ENCODE measurements at regions not wholly inside any gene's neighbourhood (a gene's known extent, or its start where the extent isn't known, plus 50 kb on each side); places are given as distances from the start of the nearest gene placed in this dataset.

DNA sequence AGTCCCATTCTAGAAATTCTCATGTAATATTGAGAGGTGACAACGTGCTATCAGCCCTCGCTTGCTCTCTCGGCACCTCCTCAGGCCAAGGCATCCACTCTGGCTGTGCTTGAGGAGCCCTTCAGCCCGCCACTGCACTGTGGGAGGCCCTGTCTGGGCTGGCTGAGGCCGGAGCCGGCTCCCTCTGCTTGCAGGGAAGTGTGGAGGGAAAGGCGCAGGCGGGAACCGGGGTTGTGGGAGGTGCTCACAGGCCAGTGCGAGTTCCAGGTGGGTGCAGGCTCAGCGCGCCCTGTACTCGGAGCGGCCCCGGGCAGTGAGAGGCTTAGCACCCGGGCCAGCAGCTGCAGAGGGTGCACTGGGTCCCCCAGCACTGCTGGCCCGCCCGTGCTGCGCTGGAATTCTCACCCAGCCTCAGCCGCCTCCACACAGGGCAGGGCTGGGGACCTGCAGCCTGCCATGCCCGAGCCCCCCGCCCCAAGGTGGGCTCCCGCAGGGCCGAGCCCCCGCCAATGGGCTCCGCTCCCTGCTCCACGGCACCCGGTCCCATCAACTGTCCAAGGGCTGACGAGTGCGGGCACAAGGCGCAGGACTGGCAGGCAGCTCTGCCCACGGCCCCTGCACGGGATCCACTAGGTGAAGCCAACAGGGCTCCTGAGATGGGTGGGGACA lies 1680.6 kb upstream of the LRRTM1 start:
- H3K27me3 ChIP-seq (replicated peaks in 1 of 2; ENCODE audit: control insufficient read depth in 2 of 2, insufficient read depth in 2 of 2, low read length in 1 of 2) = no peaks in the 10 kb centered on the region
- no peak overlapping the region for H2AFZ ChIP-seq (ENCODE audit: control insufficient read depth, low read depth, low read length)
- in situ Hi-C loops (cut with MboI) = no loop called here
- no peak for DNase-seq (ENCODE audit: low read depth, low spot score)
- H3K36me3 ChIP-seq (ENCODE audit: control insufficient read depth in 2 of 2, insufficient read depth in 2 of 2, low read length in 1 of 2) = no peaks in the 10 kb centered on the region
- WGBS (ENCODE audit: insufficient coverage, insufficient replicate concordance, low lambda C conversion rate, missing lambda C conversion rate) = 51% methylated on average over 20 of the region's 33 CpGs
- ChIA-PET SMC1A (ENCODE audit: uncharacterized antibody, unreplicated experiment) (no interaction called here), RAD21 (ENCODE audit: unreplicated experiment) (no interaction called here), POLR2A (no interaction called here), CTCF (no interaction called here)
- no peak for ATAC-seq
- no peaks in the 10 kb centered on the region for H3K79me2 ChIP-seq (ENCODE audit: control insufficient read depth, insufficient read depth, low read length)
- BruUV-seq (replicated peaks) = no TSS peak
- intact Hi-C loops (cut with micrococcal nuclease; ENCODE audit: unreplicated experiment) = no loop called here
- H3K4me2 ChIP-seq (ENCODE audit: control insufficient read depth, insufficient read depth) = no peak overlapping the region
- no peak overlapping the region for H3K9ac ChIP-seq (ENCODE audit: control insufficient read depth, insufficient read depth, low read length)
- H3K4me3 ChIP-seq = no peak overlapping the region
- no peaks in the 10 kb centered on the region; the same call in 2 of the 3 replicates for H3K9me3 ChIP-seq (replicated peaks; ENCODE audit: control insufficient read depth, insufficient read depth, low read length)
- no peaks in the 10 kb centered on the region for H4K20me1 ChIP-seq (ENCODE audit: control insufficient read depth, insufficient read depth)
- FAIRE-seq = no peak
- no peaks in the 10 kb centered on the region for H3K4me1 ChIP-seq (ENCODE audit: control insufficient read depth, insufficient read depth, low read length)
- no peak for TF ChIP-seq LARP7 (IDR thresholded peaks at IDR 0.05)
- no peak for TF ChIP-seq MEF2A (IDR thresholded peaks at IDR 0.05; ENCODE audit: insufficient read depth, low read depth, low read length)
- no peak for TF ChIP-seq POU2F2 (IDR thresholded peaks at IDR 0.05; ENCODE audit: borderline replicate concordance, low read depth, low read length)
- TF ChIP-seq FOS (IDR thresholded peaks at IDR 0.05; ENCODE audit: borderline replicate concordance, extremely low read depth, insufficient read length) = no peak
- H3K27ac ChIP-seq (ENCODE audit: control insufficient read depth, insufficient read depth) = no peak overlapping the region

- Histone ChIP-seq H3K27me3 (replicated peaks in 1 of 2; ENCODE audit: control insufficient read depth in 2 of 2, insufficient read depth in 2 of 2, low read length in 1 of 2) (no peaks in the 10 kb centered on the region), H3K9ac (ENCODE audit: control insufficient read depth, insufficient read depth, low read length) (no peak overlapping the region), H3K4me3 (no peak overlapping the region), H2AFZ (ENCODE audit: control insufficient read depth, low read depth, low read length) (no peak overlapping the region), H3K79me2 (ENCODE audit: control insufficient read depth, insufficient read depth, low read length) (no peaks in the 10 kb centered on the region), H4K20me1 (ENCODE audit: control insufficient read depth, insufficient read depth) (no peaks in the 10 kb centered on the region), H3K9me3 (replicated peaks; ENCODE audit: control insufficient read depth, insufficient read depth, low read length) (no peaks in the 10 kb centered on the region; the same call in 2 of the 3 replicates), H3K36me3 (ENCODE audit: control insufficient read depth in 2 of 2, insufficient read depth in 2 of 2, low read length in 1 of 2) (no peaks in the 10 kb centered on the region), H3K4me1 (ENCODE audit: control insufficient read depth, insufficient read depth, low read length) (no peaks in the 10 kb centered on the region), H3K4me2 (ENCODE audit: control insufficient read depth, insufficient read depth) (no peak overlapping the region), H3K27ac (ENCODE audit: control insufficient read depth, insufficient read depth) (no peak overlapping the region)
- ChIA-PET RAD21 (ENCODE audit: unreplicated experiment) (no interaction called here), SMC1A (ENCODE audit: uncharacterized antibody, unreplicated experiment) (no interaction called here), CTCF (no interaction called here), POLR2A (no interaction called here)
- no peak for DNase-seq (ENCODE audit: low read depth, low spot score)
- BruUV-seq (replicated peaks) = no TSS peak
- no peak for FAIRE-seq
- 5% methylated on average over 3 of the region's 3 CpGs for WGBS (ENCODE audit: insufficient coverage, insufficient replicate concordance, low lambda C conversion rate, missing lambda C conversion rate)
- ATAC-seq = no peak
- intact Hi-C loops (cut with micrococcal nuclease; ENCODE audit: unreplicated experiment) = no loop called here
- in situ Hi-C loops (cut with MboI) = no loop called here
- TF ChIP-seq TCF3 (IDR thresholded peaks at IDR 0.05; ENCODE audit: borderline replicate concordance, insufficient read depth, low read depth, low read length) (no peak), SIN3A (IDR thresholded peaks at IDR 0.05; ENCODE audit: low read depth, low read length) (no peak), ATF2 (IDR thresholded peaks at IDR 0.05; ENCODE audit: low read length) (no peak), ZNF274 (IDR thresholded peaks at IDR 0.05; ENCODE audit: insufficient read depth, insufficient read length) (no peak), ZNF217 (IDR thresholded peaks at IDR 0.05) (no peak), HDGF (IDR thresholded peaks at IDR 0.05) (no peak), SMARCA5 (IDR thresholded peaks at IDR 0.05) (no peak), BHLHE40 (IDR thresholded peaks at IDR 0.05; ENCODE audit: borderline replicate concordance in 1 of 2, low read depth in 2 of 2, low read length in 1 of 2) (no peak), GATAD2B (conservative IDR thresholded peaks at IDR 0.05; ENCODE audit: low read depth) (no peak), CBFB (IDR thresholded peaks at IDR 0.05; ENCODE audit: low read depth) (no peak), SREBF2 (IDR thresholded peaks at IDR 0.05; ENCODE audit: low read length) (no peak)
These were observed 1677.0 kb upstream of the LRRTM1 start for GRCh38 chr2:81981585-81981984.
